Activated CD8-positive, alpha-beta memory T cell treated with anti-CD3 and anti-CD28 coated beads for 4 hours (primary cell): ENCODE measurements at regions not wholly inside any gene's neighbourhood (a gene's known extent, or its start where the extent isn't known, plus 50 kb on each side); places are given as distances from the start of the nearest gene placed in this dataset.
"Not testable (repeated sequence)": the region's sequence is repeated elsewhere in the genome, so short reads cannot be mapped to it uniquely, and the experiment has no call there.

Experiments
- DNase-seq, 2 donors: peaks; one replicate each; pipeline ENCODE4 v3.0.0-alpha.2; 2020; ENCODE audit warnings: low read depth in 2 of 2

GRCh38 chr13:33411312-33411711, 125.8 kb upstream of the STARD13 start:
- DNase-seq = no peak

- DNase-seq = no peak
Observed at GRCh38 chr13:33415822-33416221, 130.3 kb upstream of the STARD13 start.

GRCh38 chr13:33418224-33418953, 132.8 kb upstream of the STARD13 start:
- not testable (repeated sequence) for DNase-seq

- DNase-seq = not testable (repeated sequence)
Observed at GRCh38 chr13:33420117-33420516, 134.6 kb upstream of the STARD13 start.

- no peak for DNase-seq
Observed at GRCh38 chr13:33426131-33426530, 140.6 kb upstream of the STARD13 start.

GRCh38 chr13:33433316-33433715, 147.8 kb upstream of the STARD13 start:
- no peak for DNase-seq

- no peak for DNase-seq
Observed at GRCh38 chr13:33434676-33435075, 149.1 kb upstream of the STARD13 start.

- no peak for DNase-seq
Observed at GRCh38 chr13:33435207-33435606, 149.7 kb upstream of the STARD13 start.

- no peak for DNase-seq
Observed at GRCh38 chr13:33438918-33439317, 153.4 kb upstream of the STARD13 start.

- no peak for DNase-seq
Observed at GRCh38 chr13:33441015-33441414, 155.5 kb upstream of the STARD13 start.

GRCh38 chr13:33445024-33445423, 159.5 kb upstream of the STARD13 start:
- no peak for DNase-seq

- no peak for DNase-seq
Observed at GRCh38 chr13:33445476-33445875, 159.9 kb upstream of the STARD13 start.

GRCh38 chr13:33446821-33447725, 161.5 kb upstream of the STARD13 start:
- no peak for DNase-seq

- no peak for DNase-seq
Observed at GRCh38 chr13:33448889-33449288, 163.3 kb upstream of the STARD13 start.

- DNase-seq = no peak
Observed at GRCh38 chr13:33450956-33451709, 165.6 kb upstream of the STARD13 start.

GRCh38 chr13:33452873-33453517, 167.4 kb upstream of the STARD13 start:
- DNase-seq = no peak

- DNase-seq = no peak
Observed at GRCh38 chr13:33453936-33454335, 168.4 kb upstream of the STARD13 start.

GRCh38 chr13:33454844-33455705, 169.5 kb upstream of the STARD13 start:
- no peak for DNase-seq

GRCh38 chr13:33459702-33460101, 174.1 kb upstream of the STARD13 start:
- DNase-seq = no peak

- no peak for DNase-seq
Observed at GRCh38 chr13:33462109-33462508, 176.6 kb upstream of the STARD13 start.

GRCh38 chr13:33464345-33464744, 178.8 kb upstream of the STARD13 start:
- DNase-seq = no peak
